ENCODE measurements at regions not wholly inside any gene's neighbourhood (a gene's known extent, or its start where the extent isn't known, plus 50 kb on each side); places are given as distances from the start of the nearest gene placed in this dataset.
A peak's percentile ranks its signal among the peaks of the same experiment; 100 is the strongest.
"Not testable (repeated sequence)": the region's sequence is repeated elsewhere in the genome, so short reads cannot be mapped to it uniquely, and the experiment has no call there.

GRCh38 chr12:125836647-125837046, 771.4 kb downstream of the AACS start:
- DNase-seq = no peak

GRCh38 chr12:125841332-125841731, 776.1 kb downstream of the AACS start:
- no peak for DNase-seq

- no peak for DNase-seq
Observed at GRCh38 chr12:125852116-125852515, 786.9 kb downstream of the AACS start.

GRCh38 chr12:125852679-125853078, 787.4 kb downstream of the AACS start:
- no peak for DNase-seq

GRCh38 chr12:125853670-125854069, 788.4 kb downstream of the AACS start:
- DNase-seq = no peak

GRCh38 chr12:125856366-125856765, 791.1 kb downstream of the AACS start:
- no peak for DNase-seq

GRCh38 chr12:125856896-125857295, 791.7 kb downstream of the AACS start:
- no peak for DNase-seq

- no peak for DNase-seq
Observed at GRCh38 chr12:125860672-125861288, 795.5 kb downstream of the AACS start.

GRCh38 chr12:125861299-125862281, 796.4 kb downstream of the AACS start:
- DNase-seq = peak; percentile 26

GRCh38 chr12:125865236-125865635, 800.0 kb downstream of the AACS start:
- DNase-seq = not testable (repeated sequence)

GRCh38 chr12:125871811-125872594, 806.8 kb downstream of the AACS start:
- no peak for DNase-seq

GRCh38 chr12:125873016-125873415, 807.8 kb downstream of the AACS start:
- no peak for DNase-seq

- no peak for DNase-seq
Observed at GRCh38 chr12:125878483-125878882, 813.2 kb downstream of the AACS start.

GRCh38 chr12:125882141-125882540, 816.9 kb downstream of the AACS start:
- DNase-seq = no peak

- no peak for DNase-seq
Observed at GRCh38 chr12:125888921-125889320, 823.7 kb downstream of the AACS start.

- DNase-seq = no peak
Observed at GRCh38 chr12:125889742-125890141, 824.5 kb downstream of the AACS start.

GRCh38 chr12:125890366-125890905, 825.2 kb downstream of the AACS start:
- DNase-seq = no peak

GRCh38 chr12:125890971-125891370, 825.7 kb downstream of the AACS start:
- DNase-seq = no peak

GRCh38 chr12:125892276-125892675, 827.0 kb downstream of the AACS start:
- no peak for DNase-seq

- DNase-seq = no peak
Observed at GRCh38 chr12:125902991-125903390, 837.8 kb downstream of the AACS start.

- DNase-seq = no peak
Observed at GRCh38 chr12:125907351-125907750, 842.1 kb downstream of the AACS start.

GRCh38 chr12:125919856-125920470, 854.7 kb downstream of the AACS start:
- DNase-seq = peak; percentile 12

- DNase-seq = no peak
Observed at GRCh38 chr12:125922330-125922729, 857.1 kb downstream of the AACS start.
